GM21529 (cell line): ENCODE measurements at regions not wholly inside any gene's neighbourhood (a gene's known extent, or its start where the extent isn't known, plus 50 kb on each side); places are given as distances from the start of the nearest gene placed in this dataset.

ENCODE experiments used
- ATAC-seq: cut with Tn5 transposase; IDR thresholded peaks from one replicate; pipeline ENCODE4 v1.9.1; 2021; ENCODE audit not compliant: unreplicated experiment

DNA sequence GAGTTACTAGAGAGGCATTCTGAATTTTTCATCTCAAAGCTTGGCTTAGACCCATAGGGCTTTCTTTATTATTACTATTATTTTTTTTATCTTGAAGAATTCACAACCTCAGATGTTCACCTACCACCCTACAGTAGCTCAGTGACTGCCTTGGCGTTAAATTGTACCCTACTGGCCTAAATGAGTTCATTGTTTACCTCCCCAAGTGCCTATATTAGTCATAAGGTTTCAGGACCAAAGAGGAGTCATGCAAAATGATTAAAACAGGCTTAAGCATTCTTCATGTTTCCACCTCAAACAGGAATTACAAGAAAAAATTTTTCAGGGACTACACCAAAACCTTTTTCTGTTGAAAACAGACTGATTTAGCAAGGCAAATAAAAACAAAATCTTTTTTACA is 751.5 kb downstream of the SQOR start:
- no peak for ATAC-seq

DNA sequence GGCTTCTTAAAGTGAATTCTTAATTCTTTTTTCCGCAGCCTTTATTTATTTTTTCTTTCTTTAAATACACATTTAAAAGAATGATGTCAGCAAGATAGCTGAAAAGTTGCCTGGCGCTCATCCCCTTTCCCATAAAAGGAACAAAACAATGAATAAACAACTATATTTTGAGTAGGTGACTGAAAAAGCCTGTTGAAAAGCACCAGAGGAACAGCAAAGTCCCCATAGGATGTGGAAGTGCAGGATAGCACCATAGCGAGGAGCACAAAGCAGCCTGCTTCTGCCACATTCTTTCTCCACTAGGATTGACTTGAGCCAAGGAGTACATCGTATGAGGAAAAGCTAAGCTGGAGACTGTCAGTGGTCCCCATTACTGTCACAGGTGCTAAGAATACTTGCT is 754.9 kb downstream of the SQOR start:
- no peak for ATAC-seq

DNA sequence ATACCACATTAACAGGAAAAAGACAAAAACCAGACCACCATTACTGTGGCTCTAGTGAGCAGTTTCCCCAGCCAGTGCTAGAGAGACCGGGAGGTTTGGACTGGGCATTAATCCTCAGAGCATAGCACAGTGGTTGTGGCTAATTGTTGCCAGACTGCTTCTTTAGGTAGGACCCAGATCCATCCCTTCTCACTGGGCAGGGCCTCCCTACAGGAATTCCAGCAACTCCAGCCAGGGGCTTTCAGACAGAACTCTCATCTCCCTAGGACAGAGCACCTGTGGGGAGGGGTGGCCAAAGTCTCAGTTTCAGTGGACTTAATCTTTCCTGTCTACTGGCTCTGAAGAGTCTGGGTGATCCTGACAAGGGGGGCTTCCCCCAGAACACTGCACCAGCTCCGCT is 759.6 kb downstream of the SQOR start:
- no peak for ATAC-seq

DNA sequence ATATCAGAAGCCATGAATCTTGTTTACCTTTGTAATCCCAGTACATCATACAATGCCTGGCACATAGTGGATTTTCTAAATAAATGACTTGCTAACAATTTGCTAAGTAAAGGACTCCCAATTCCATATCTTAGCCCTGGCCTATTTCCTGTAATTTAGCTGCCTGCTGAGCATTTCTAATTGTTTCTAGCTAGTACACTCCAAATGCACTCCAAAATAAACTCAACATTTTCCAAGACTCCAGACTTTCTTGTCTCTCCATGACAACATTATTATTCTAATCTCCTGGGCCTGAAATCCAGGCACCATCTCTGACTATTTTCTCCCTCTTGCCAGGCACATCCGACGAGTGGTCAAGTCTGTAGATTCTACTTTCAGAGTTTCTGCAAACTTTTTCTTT is 773.5 kb downstream of the SQOR start:
- no peak for ATAC-seq

DNA sequence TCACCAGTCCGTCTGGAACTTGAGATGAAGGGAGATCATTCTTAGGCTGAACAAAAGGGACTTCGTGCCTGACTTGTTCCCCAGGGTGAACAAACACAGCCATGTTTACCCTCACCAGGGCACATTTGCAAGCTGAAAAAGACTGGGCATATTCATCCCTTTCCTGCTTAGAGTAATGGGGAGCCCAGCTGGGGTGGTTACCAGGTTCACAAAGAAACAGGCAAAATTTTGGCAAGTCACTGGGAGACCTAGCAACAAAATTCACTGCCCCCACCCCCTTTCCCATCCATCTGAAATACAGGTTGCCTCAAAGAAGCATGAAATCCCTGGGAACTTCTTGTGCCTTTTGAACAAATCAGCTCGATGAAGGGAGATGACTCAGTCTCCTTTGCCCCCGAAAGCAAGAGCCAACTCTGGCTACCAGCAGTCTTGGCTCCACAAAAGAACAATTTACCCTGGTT is 775.0 kb downstream of the SQOR start:
- no peak for ATAC-seq

DNA sequence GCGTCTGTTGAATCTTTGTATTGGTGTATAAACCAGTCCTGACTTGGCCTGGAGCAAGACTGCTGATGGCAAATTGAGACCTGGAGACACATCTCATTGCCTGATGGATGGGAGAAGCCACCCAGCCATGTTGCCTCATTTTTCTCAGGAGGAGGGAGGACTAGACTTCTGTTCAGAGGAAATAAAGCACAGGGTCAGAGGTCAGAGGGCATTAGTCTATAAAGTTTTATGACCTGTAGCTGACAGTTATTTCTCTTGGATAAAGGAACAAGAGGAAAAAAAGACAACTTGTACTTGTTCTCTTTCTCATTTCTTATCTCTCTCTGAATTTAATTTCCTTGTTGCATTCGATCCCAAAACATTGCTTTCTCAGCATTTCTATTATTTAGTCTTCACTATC is 775.9 kb downstream of the SQOR start:
- no peak for ATAC-seq

DNA sequence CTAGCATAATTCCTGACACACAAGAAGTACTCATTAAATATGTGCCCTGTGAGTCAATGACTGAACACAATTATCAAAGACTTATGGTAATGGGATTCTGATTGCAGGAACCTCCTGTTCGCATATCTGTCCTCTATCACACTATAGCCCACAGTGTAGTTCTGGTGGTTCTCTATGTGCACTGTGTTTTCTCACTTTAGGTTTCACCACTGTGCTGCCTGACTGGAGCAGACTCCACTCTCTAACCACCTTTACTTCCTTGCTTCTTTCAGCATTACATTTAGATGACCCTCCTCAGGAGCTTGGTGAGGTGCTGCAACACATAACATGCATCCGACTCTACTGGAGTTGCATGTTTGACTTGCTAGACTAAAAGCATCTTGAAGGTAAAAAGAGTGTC is 777.1 kb downstream of the SQOR start:
- ATAC-seq: no peak

DNA sequence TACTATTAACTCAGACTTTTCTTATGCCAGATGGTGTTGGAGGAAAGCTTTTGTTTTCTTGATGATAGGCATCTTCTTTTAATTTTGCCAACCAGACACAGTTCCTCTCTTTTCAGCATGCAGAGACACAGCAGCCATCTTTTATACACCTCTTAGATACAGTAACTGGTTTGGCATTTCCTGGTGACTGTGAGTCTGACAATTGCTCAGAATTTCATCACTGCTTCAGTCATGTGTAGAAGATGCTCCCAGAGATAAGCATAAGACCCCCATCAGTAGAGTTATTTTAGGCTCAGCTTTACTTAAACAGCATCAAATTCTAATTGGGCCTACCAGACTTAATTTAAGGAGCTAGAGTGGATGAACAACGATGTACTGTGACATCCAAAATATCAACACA is 779.0 kb downstream of the SQOR start:
- ATAC-seq: no peak

DNA sequence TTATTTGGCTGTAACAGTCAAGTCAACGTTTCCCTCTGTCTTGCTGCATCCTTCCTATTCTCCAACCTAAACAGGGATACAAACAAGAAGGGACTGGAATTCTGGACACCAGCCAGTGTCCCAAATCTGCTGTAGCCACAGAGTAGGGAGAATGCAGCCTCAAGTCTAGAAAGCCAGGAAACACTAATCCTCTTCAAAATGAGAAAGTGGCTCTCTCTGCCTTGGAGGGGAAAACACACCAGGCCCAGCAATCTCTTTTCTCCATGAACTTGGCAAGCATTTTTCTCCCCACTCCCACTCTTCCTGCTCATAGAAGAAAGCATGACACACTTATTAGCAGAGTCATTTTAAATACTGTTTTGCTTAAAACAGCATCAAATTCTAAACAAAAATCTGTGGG is 781.7 kb downstream of the SQOR start:
- ATAC-seq: no peak

DNA sequence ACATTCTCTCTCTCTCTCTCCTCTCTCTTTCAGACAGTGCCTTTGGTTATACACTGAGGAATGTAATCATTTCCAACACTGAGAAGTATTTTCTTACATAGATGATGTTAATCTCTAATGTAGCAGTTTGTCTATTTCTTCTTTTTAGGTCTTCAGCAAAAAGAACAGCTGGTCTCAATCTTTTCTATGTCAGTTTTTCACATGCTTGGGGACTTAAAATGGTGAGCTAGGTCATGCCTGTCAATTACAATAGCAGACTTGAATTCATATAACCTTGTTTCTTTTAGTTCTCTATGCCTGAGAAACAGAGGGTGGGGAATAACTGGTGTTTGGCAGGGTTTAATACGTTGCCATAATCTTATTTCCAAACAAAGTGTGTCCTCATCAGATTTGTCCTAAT is 786.2 kb downstream of the SQOR start:
- no peak for ATAC-seq

DNA sequence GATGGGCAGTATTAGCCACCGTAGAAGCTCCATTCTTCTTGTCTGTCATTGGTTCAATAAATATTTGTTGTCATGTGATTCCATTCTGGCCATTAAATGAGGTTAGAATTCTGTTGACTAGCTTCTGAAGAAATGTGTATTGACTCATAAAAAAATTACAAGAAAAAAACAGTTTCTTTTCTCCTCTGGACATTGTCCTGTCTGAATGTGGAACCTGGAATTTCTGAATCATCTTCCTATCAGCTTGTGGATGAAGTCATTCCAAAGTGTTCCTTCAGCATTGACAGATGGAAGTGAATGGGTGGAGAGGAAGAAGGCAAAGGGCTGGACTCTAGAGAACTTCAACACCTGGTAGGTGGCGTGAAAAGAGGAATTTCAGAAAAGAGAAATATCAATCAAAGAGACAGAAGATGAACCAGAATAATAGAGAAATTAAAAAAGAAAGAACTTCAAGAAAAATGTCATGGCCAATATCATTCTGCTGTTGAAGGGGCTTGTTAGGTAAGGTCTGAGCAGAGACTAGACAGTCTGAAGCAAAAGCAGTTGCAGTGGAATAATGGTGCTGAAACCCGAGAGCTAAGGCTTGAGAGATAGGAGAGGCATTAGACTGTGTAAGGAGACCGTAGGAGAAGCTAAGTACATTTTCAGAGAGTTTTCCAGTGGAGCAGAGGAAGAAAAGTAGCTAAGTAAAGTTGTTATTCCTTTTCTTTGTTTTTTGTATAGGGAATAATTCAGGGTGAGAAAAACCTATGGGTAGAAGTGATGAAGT is 806.6 kb downstream of the SQOR start:
- ATAC-seq: no peak

DNA sequence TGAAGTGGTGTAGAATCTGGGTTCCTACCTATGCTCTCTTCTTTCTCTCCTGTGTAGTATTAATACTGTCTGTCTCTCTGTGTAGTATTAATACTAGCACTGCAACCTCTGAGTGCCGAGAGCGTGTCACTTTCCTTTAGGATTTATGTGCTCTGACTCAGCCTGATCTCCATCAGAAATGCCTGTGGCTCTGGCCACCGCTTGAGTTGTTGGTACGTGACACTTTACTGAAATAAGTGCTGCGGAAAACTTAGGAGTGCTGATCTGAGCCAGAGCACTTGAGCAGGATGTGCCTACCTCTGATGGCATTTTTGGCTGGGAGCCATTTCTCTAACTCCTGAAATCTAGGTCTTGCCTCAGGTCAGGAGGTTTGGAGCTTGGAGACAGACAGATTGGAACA is 807.4 kb downstream of the SQOR start:
- ATAC-seq: no peak

DNA sequence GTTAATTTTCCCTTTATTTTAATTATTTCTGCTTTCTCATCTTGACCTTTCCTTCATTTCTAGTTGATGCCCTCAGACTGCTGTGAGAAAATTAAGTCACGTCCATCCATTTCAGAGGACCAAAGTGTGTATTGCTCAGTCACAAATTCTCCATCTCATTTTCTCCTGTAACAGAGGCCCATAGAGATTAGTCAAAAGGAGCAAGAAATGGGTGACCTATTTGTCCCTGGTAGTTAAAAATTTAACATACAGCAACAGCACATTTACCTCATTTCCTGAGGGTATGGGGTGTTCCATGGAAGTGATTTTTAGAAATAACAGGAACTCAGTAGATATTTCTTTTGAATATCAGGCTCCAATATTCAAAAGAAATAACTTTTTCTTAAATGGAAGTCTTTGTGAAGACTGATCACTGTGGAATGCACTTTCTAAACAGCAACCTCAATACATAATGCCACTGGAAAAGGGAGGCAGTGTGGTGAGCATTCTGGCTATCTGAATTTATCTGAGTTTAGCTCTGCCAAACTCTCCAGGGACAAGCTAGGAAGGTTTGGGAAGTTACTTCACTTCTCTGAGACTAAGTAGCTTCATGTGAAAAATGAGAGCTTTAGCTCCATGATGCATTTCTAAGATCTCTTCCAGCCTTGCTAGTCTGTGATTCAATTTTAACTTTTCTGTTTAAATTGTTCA is 808.2 kb downstream of the SQOR start:
- ATAC-seq: no peak

DNA sequence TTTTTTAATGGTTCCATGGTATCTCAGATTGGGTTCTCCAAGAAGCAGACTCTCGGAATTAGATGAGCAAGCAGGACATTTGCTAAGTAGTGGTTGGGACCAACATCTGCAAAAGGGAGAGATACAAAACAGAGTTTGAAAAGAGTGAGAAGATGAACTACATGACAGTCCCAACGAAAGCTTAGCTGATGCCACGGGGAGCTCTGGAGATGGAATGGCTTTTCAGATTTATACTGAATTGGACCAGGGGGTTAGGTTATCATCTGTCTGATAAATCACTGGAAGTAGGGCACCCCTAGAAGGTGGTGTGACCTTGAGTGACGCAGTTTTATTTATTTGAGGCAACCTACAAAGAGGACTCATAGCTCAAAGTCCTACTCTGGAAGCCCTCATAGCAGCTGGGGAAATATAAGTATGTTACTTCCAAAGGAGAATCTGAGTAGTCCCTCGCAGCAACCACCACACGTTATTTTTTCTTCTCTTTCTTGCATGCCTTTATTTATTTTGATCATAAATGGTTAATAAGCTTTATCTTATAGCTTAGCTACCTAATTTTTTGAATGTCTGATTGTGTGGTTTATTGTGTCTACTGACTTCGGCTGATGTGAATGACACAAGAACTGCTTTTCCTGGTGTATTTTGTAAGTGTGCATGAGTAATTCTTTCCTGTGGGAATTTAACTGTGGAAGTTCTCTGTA is 815.4 kb downstream of the SQOR start:
- ATAC-seq: no peak

DNA sequence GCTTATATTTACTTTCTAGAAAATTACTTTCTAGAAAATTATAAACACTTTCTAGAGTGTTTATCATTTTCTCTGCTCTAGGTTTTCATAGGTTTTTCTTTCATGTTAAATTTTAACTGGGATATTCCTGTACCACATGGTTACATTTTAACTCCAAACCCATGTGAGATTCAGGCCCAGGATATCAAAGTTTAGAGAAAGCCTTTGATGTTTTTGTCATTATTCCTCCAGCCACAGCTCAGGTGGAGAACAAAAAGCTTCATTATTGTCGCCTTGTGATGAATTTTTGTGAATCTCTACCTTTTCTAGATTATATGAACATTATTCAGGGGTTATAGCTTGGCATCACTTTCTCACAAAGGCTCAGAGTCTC is 816.0 kb downstream of the SQOR start:
- ATAC-seq: no peak

DNA sequence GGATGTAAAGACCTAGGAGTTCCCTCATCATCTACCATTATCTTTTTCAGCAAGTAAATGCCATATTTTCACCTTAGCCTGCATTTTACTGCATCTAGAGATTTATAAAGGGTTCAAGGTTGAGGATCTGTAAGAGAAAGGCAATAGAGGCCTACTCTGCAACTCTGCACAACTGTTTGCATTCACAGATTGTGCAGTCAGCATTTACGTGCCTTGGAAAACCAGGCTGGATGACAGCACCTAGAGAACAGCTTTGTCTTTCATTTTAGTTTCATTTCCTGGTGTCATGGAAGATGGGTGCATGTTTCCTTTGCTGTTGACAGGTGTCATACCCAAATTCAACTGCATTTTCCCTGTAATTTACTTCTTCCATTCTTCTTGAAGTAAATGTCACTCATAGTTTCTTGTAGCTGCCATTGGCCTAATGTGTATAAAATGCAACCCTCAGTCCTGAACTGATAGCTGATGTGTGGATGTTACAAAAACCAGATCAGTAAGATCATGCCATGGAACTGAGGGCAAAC is 817.5 kb downstream of the SQOR start:
- no peak for ATAC-seq

DNA sequence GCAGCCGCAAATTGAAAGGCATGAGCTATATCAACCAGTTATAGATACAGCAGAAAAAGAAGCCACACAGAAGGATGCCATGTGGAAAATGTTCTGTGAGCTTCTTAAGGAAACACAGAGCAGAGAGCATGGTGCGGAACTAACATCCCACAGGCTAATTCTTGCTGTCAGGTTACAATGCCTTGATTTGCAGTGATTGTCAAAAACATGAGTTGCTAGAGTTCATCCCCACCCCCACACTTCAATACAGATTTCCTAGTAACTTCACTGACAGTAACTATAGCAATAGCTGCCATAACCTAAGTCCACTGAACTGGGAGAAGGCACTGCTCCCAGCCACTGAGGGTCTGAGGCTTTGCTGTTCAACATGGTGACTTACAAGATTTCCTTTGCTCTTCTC is 821.6 kb downstream of the SQOR start:
- no peak for ATAC-seq

DNA sequence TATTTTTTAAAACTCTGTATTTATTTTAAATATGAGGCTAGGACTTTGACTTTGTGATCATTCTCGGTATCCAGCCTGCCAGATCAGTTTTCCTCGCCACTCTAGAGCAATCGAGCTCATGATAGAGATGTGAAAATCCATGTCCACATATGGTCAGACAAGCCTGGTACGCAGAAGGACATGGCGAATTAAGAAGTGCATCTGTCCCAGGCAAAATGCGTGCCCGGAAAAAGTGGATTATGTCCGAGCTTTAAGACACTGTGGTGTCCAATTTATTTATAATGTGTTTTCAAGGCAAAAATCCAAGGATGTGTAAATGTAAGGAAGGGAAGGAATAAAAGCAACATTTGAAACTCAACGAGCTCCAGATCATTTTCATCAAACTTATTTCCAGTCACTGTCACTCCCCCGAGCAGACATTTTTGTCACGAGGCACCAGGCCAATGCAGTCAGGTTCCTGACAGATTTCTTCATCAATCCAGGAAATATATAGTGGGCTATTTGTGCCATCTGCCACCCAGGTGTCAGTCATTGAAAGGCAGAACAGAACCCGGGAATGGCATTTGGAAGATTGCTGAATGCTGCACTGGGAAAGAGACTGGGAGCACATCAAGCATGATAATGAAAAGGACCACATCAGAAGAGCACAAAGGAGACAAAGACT is 825.7 kb downstream of the SQOR start:
- ATAC-seq: no peak

DNA sequence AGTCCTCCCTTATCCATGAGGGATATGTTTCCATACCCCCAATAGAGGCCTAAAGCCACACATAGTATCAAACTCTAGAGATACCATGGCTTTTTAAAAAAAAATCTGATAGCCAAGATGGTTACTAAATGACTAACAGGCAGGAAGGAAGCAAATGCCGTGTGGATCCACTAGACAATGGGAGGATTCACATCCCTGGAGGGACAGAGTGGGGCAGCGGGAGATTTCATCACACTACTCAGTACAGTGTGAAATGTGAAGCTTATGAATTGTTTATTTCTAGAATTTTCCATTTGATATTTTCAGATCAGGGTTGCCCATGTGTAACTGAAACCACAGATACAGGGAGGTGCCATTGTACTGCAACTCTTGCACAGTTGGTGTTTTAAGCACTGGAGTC is 826.6 kb downstream of the SQOR start:
- ATAC-seq: no peak

DNA sequence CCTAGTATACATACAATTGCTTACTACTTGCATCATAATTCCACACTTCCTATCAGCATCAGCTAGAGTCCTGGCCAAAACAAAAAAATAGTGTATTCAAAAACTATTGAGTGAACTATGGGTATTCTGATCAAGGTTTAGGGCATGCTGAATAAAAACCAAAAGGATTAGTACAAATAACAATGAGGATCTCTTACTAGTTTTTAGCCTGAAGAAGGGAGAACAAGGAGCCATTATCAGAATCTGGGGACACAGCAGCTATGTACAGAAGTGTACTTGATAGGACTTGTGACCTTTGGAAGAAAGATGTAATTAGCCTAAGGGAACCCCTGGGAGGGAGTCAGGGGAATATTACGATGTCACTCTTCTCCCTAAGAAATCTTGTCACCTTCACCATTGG is 832.2 kb downstream of the SQOR start:
- no peak for ATAC-seq

DNA sequence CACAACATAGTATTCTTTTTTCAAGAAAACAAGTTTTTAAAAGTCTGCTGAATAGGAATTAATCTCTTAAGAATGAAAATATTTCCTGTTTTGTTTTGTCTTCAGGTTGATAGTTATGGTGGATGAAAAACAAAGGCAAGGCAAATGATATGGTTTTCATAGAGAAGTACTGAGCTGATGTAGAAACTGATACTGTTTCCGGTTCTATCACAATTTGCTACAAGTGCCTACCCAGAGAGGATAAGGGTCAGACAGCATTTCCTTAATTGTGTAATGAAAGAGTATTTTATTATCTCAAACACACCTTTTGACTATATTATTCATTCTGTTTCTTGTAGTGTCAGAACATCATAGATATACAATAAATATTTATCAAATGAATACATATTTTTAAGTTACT is 836.3 kb downstream of the SQOR start:
- ATAC-seq: no peak
